MM.1S (cell line): ENCODE measurements at regions not wholly inside any gene's neighbourhood (a gene's known extent, or its start where the extent isn't known, plus 50 kb on each side); places are given as distances from the start of the nearest gene placed in this dataset.
"Not testable (repeated sequence)": the region's sequence is repeated elsewhere in the genome, so short reads cannot be mapped to it uniquely, and the experiment has no call there.

Source experiments
- DNase-seq: peaks from one replicate; pipeline ENCODE4 v3.0.0-alpha.2; 2015
- H2AFZ ChIP-seq: fragments of 300-600 bp; sonication (generic); 2 replicates; pipeline ENCODE4 v1.6.0; 2016; ENCODE audit warnings: antibody characterized with exemption, low read length
- H3F3A ChIP-seq: fragments of 300-600 bp; sonication (generic); 2 replicates; pipeline ENCODE4 v1.6.1; 2016; ENCODE audit warnings: mild to moderate bottlenecking, antibody characterized with exemption, low read length, moderate library complexity, mixed read lengths; ENCODE audit not compliant: insufficient read depth
- H3K27ac ChIP-seq: fragments of 300-600 bp; sonication (generic); 2 replicates; pipeline ENCODE4 v1.5.1; 2016; ENCODE audit warnings: mild to moderate bottlenecking, low read length
- H3K27me3 ChIP-seq: fragments of 300-600 bp; sonication (generic); replicated peaks from 2 replicates; pipeline ENCODE4 v1.6.0; 2016; ENCODE audit warnings: low read length; ENCODE audit not compliant: insufficient read depth
- H3K36me3 ChIP-seq: fragments of 300-600 bp; sonication (generic); replicated peaks from 2 replicates; pipeline ENCODE4 v1.6.1; 2016; ENCODE audit warnings: mild to moderate bottlenecking, low read length, mixed read lengths; ENCODE audit not compliant: insufficient read depth
- H3K4me1 ChIP-seq: fragments of 300-600 bp; sonication (generic); 2 replicates; pipeline ENCODE4 v1.6.1; 2016; ENCODE audit warnings: low read length, mixed read lengths
- H3K4me2 ChIP-seq: fragments of 300-600 bp; sonication (generic); 2 replicates; pipeline ENCODE4 v1.6.0; 2016; ENCODE audit warnings: low read depth, low read length
- H3K4me3 ChIP-seq: fragments of 300-600 bp; sonication (generic); 2 replicates; pipeline ENCODE4 v1.5.1; 2016; ENCODE audit warnings: low read length, mixed read lengths
- H3K79me2 ChIP-seq: fragments of 300-600 bp; sonication (generic); 2 replicates; pipeline ENCODE4 v1.6.1; 2016; ENCODE audit warnings: mixed run types, low read length, mixed read lengths
- H3K9ac ChIP-seq: fragments of 300-600 bp; sonication (generic); 2 replicates; pipeline ENCODE4 v1.6.1; 2016; ENCODE audit warnings: low read length, mixed read lengths
- H3K9me2 ChIP-seq: fragments of 300-600 bp; sonication (generic); replicated peaks from 2 replicates; pipeline ENCODE4 v1.6.1; 2016; ENCODE audit warnings: mild to moderate bottlenecking, low read length, mixed read lengths; ENCODE audit not compliant: insufficient read depth
- H3K9me3 ChIP-seq: fragments of 300-600 bp; sonication (generic); replicated peaks from 2 replicates; pipeline ENCODE4 v1.6.1; 2016; ENCODE audit warnings: mild to moderate bottlenecking, low read length, mixed read lengths; ENCODE audit not compliant: insufficient read depth
- H4K20me1 ChIP-seq: fragments of 300-600 bp; sonication (generic); 2 replicates; pipeline ENCODE4 v1.6.1; 2016; ENCODE audit warnings: mild to moderate bottlenecking, low read length, moderate library complexity, mixed read lengths; ENCODE audit not compliant: insufficient read depth

GRCh38 chr1:137664-138063, 313.8 kb downstream of the OR4F29 start:
- H3K4me3 ChIP-seq, H3F3A ChIP-seq, H2AFZ ChIP-seq, H3K79me2 ChIP-seq, H3K4me1 ChIP-seq, H3K36me3 ChIP-seq, H3K9me3 ChIP-seq, DNase-seq, H3K4me2 ChIP-seq, H3K9me2 ChIP-seq, H3K27me3 ChIP-seq, H3K9ac ChIP-seq, H3K27ac ChIP-seq, H4K20me1 ChIP-seq: not testable (repeated sequence)

- H3K27ac ChIP-seq, H3K9ac ChIP-seq, H3K9me2 ChIP-seq, H4K20me1 ChIP-seq, H3K4me3 ChIP-seq, H3K27me3 ChIP-seq, H3K9me3 ChIP-seq, H2AFZ ChIP-seq, H3K4me1 ChIP-seq, H3K79me2 ChIP-seq, H3F3A ChIP-seq, H3K4me2 ChIP-seq, H3K36me3 ChIP-seq, DNase-seq: not testable (repeated sequence)
These were observed 315.0 kb downstream of the OR4F29 start for GRCh38 chr1:136344-136932.

DNA sequence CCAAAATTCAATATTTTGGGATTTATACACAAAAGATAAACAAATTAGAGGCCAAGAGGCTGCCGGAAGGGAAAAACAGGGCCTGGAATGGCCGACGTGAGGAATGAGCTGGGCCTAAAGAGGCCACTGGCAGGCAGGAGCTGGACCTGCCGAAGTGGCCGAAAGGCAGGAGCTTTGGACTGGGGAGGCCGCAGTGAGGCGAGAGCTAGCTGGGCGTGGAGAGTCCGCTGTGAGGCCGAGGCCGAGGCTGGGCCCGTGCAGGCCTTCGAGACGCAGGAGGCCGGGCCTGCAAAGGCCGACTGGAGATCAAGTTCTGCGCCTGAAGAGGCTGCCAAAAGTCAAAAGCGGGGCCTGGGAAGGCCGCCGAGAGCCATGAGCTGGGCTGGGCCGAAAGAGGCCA, 316.5 kb downstream of the OR4F29 start:
- not testable (repeated sequence) for H3K4me1 ChIP-seq, H3K36me3 ChIP-seq, H3K4me2 ChIP-seq, H3K27ac ChIP-seq, H3K27me3 ChIP-seq, H3K9ac ChIP-seq, H3K9me3 ChIP-seq, H2AFZ ChIP-seq, DNase-seq, H3F3A ChIP-seq, H3K9me2 ChIP-seq, H3K79me2 ChIP-seq, H4K20me1 ChIP-seq, H3K4me3 ChIP-seq

DNA sequence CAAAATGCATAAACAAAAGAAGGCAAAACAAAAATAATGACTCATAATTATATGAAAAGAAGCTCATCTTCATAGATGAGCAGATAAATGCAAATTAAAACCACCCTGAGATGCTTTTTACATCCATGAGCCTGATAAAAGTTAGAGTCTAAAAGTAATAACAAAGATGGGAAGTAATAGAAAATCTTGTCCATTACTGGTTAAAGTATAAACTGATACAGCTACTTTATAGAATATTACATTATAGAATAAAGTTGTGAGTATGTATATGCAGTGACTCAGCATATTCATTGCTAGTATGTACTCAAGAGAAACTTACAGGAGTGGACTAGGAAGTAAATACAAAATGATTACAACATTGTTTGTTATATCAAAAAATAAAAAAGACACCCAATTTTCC, 333.0 kb downstream of the OR4F29 start:
- H3K27ac ChIP-seq, H3K9ac ChIP-seq, H3K9me3 ChIP-seq, H4K20me1 ChIP-seq, DNase-seq, H3K4me2 ChIP-seq, H3K36me3 ChIP-seq, H3K9me2 ChIP-seq, H3K79me2 ChIP-seq, H2AFZ ChIP-seq, H3K27me3 ChIP-seq, H3K4me1 ChIP-seq, H3K4me3 ChIP-seq, H3F3A ChIP-seq: not testable (repeated sequence)

DNA sequence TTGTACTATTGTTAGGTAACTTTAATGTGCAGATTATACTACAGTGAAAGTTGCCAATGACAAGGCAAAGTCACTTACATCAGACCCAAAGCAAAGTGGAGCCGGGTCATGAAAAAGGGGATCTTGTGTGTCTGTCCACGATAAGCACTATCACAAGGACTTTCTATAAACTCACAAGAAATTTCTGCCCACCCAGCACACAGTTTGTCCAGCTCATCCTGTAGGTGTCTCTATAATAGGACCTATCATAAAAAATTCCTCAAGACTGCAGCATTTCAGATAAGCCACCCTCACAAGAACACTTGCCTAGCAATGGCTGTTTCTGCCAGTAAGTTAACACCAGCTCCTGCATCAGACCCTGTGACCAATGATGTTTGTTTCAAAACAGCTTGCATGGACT, 335.9 kb downstream of the OR4F29 start:
- H3K4me3 ChIP-seq, H3K36me3 ChIP-seq, H2AFZ ChIP-seq, H3K79me2 ChIP-seq, H3K9me2 ChIP-seq, H3K27ac ChIP-seq, H3F3A ChIP-seq, H3K4me2 ChIP-seq, H3K4me1 ChIP-seq, DNase-seq, H4K20me1 ChIP-seq, H3K27me3 ChIP-seq, H3K9me3 ChIP-seq, H3K9ac ChIP-seq: not testable (repeated sequence)

- not testable (repeated sequence) for H3K4me2 ChIP-seq, H3K27me3 ChIP-seq, H3K36me3 ChIP-seq, H3K9me2 ChIP-seq, H3K79me2 ChIP-seq, H3F3A ChIP-seq, H2AFZ ChIP-seq, H3K9me3 ChIP-seq, H3K4me1 ChIP-seq, H3K4me3 ChIP-seq, H3K9ac ChIP-seq, DNase-seq, H4K20me1 ChIP-seq, H3K27ac ChIP-seq
These were observed 346.7 kb downstream of the OR4F29 start for GRCh38 chr1:104776-105175.

DNA sequence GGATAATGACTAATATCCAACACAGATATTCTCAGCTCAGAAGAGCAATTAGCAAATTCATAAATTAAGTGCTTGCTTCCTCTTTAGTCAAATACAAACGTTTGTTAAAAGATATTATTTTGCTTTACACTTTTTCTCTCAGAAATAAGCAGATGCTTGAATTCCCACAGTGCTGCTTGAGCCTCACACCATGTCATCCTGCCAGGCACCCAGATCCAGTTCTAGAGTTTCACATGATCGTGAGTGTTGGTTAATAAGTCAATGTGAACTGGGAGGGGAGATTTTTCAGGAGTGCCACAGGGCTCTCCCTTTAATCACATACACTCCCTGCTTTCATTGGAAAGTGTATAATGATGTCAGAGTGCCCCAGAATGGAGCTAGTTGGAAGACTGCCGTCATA, 352.0 kb downstream of the OR4F29 start:
- not testable (repeated sequence) for H3K9me2 ChIP-seq, H3K27ac ChIP-seq, H3K9ac ChIP-seq, DNase-seq, H3K4me3 ChIP-seq, H3F3A ChIP-seq, H3K4me1 ChIP-seq, H3K79me2 ChIP-seq, H3K27me3 ChIP-seq, H3K36me3 ChIP-seq, H4K20me1 ChIP-seq, H2AFZ ChIP-seq, H3K4me2 ChIP-seq, H3K9me3 ChIP-seq

DNA sequence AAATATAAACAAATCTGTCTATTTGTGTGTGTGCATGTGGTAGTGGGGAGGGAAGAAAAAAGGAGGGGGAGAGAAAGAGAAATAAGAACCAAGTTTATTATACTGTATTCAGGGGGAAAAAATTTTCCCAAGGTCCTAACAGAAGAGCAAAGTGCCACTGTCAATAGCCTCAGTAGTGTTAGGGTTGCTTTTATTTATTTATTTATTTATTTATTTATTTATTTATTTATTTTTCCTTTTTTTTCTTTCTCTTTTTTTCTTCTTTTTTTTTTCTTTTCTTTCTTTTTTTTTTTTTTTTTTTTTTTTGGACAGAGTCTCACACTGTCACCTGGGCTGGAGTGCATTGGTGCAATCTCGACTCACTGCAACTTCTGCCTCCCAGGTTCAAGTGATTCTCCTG, 352.7 kb downstream of the OR4F29 start:
- not testable (repeated sequence) for H3K27ac ChIP-seq, H3K4me2 ChIP-seq, H3K79me2 ChIP-seq, DNase-seq, H4K20me1 ChIP-seq, H3K4me1 ChIP-seq, H3F3A ChIP-seq, H3K9me2 ChIP-seq, H3K36me3 ChIP-seq, H3K4me3 ChIP-seq, H2AFZ ChIP-seq, H3K27me3 ChIP-seq, H3K9me3 ChIP-seq, H3K9ac ChIP-seq
